ENCODE measurements at regions not wholly inside any gene's neighbourhood (a gene's known extent, or its start where the extent isn't known, plus 50 kb on each side); places are given as distances from the start of the nearest gene placed in this dataset.

GRCh38 chr16:35651841-35652240 is 2192.4 kb downstream of the TP53TG3F start:
- no peaks in the 10 kb centered on the region for H3K4me1 ChIP-seq
- intact Hi-C loops (cut with DNase I; ENCODE audit: low total_unique reads) = no loop called here
- H3K4me3 ChIP-seq = no peak overlapping the region
- H3K9me3 ChIP-seq = no peaks in the 10 kb centered on the region
- DNase-seq (no peak), ATAC-seq (no peak)
- H3K27me3 ChIP-seq = no peaks in the 10 kb centered on the region
- TF ChIP-seq CTCF (IDR thresholded peaks at IDR 0.05 in 4 of 5, conservative IDR thresholded peaks at IDR 0.05 in 1 of 5) (no peak), POLR2A (IDR thresholded peaks at IDR 0.05) (no peak)
- in situ Hi-C loops (cut with MboI; ENCODE audit: low sequenced_read_pairs in 4 of 4) = no loop called here
- no peak overlapping the region for H3K27ac ChIP-seq
- no peaks in the 10 kb centered on the region for H3K36me3 ChIP-seq

- in situ Hi-C loops (cut with MboI; ENCODE audit: low sequenced_read_pairs in 4 of 4) = no loop called here
- H3K36me3 ChIP-seq = no peaks in the 10 kb centered on the region
- H3K4me3 ChIP-seq = no peak overlapping the region
Observed at GRCh38 chr16:35664091-35664693, 2204.8 kb downstream of the TP53TG3F start.

GRCh38 chr16:35685085-35685484 is 2225.7 kb downstream of the TP53TG3F start:
- ATAC-seq (no peak), DNase-seq (no peak)
- Histone ChIP-seq H3K4me1 (no peaks in the 10 kb centered on the region), H3K4me3 (no peak overlapping the region), H3K9me3 (no peaks in the 10 kb centered on the region), H3K27me3 (no peaks in the 10 kb centered on the region), H3K36me3 (no peaks in the 10 kb centered on the region), H3K27ac (no peak overlapping the region)
- in situ Hi-C loops (cut with MboI; ENCODE audit: low sequenced_read_pairs in 4 of 4) = no loop called here
- intact Hi-C loops (cut with DNase I; ENCODE audit: low total_unique reads) = no loop called here
- TF ChIP-seq POLR2A (IDR thresholded peaks at IDR 0.05) = no peak
- no peak for TF ChIP-seq CTCF (IDR thresholded peaks at IDR 0.05 in 4 of 5, conservative IDR thresholded peaks at IDR 0.05 in 1 of 5)

More at GRCh38 chr16:35664091-35664693, 2204.8 kb downstream of the TP53TG3F start:
- TF ChIP-seq POLR2A (IDR thresholded peaks at IDR 0.05) = no peak
- no peak for TF ChIP-seq CTCF (IDR thresholded peaks at IDR 0.05 in 4 of 5, conservative IDR thresholded peaks at IDR 0.05 in 1 of 5)
- DNase-seq = no peak
- no peaks in the 10 kb centered on the region for H3K9me3 ChIP-seq
- H3K27me3 ChIP-seq = no peaks in the 10 kb centered on the region
- no peak overlapping the region for H3K27ac ChIP-seq
- intact Hi-C loops (cut with DNase I; ENCODE audit: low total_unique reads) = no loop called here
- no peak for ATAC-seq
- H3K4me1 ChIP-seq = no peaks in the 10 kb centered on the region

GRCh38 chr16:35686595-35686994 is 2227.2 kb downstream of the TP53TG3F start:
- Histone ChIP-seq H3K9me3 (no peaks in the 10 kb centered on the region), H3K4me1 (no peaks in the 10 kb centered on the region), H3K36me3 (no peaks in the 10 kb centered on the region), H3K4me3 (no peak overlapping the region), H3K27me3 (no peaks in the 10 kb centered on the region), H3K27ac (no peak overlapping the region)
- ATAC-seq (no peak), DNase-seq (no peak)
- no peak for TF ChIP-seq POLR2A (IDR thresholded peaks at IDR 0.05)
- TF ChIP-seq CTCF (IDR thresholded peaks at IDR 0.05 in 4 of 5, conservative IDR thresholded peaks at IDR 0.05 in 1 of 5) = no peak
- in situ Hi-C loops (cut with MboI; ENCODE audit: low sequenced_read_pairs in 4 of 4) (no loop called here), intact Hi-C loops (cut with DNase I; ENCODE audit: low total_unique reads) (no loop called here)

- intact Hi-C loops (cut with DNase I; ENCODE audit: low total_unique reads) = no loop called here
- Histone ChIP-seq H3K36me3 (no peaks in the 10 kb centered on the region), H3K27ac (no peak overlapping the region), H3K27me3 (no peaks in the 10 kb centered on the region), H3K4me3 (no peak overlapping the region), H3K4me1 (no peaks in the 10 kb centered on the region), H3K9me3 (no peaks in the 10 kb centered on the region)
- TF ChIP-seq CTCF (IDR thresholded peaks at IDR 0.05 in 4 of 5, conservative IDR thresholded peaks at IDR 0.05 in 1 of 5) = no peak
- TF ChIP-seq POLR2A (IDR thresholded peaks at IDR 0.05) = no peak
- in situ Hi-C loops (cut with MboI; ENCODE audit: low sequenced_read_pairs in 4 of 4) = no loop called here
- no peak for ATAC-seq
- no peak for DNase-seq
Observed at GRCh38 chr16:35687071-35687470, 2227.7 kb downstream of the TP53TG3F start.

Data from gastrocnemius medialis (tissue), 4 donors.